Prostate gland (tissue), 2 donors: ENCODE measurements at regions not wholly inside any gene's neighbourhood (a gene's known extent, or its start where the extent isn't known, plus 50 kb on each side); places are given as distances from the start of the nearest gene placed in this dataset.

Source experiments
- POLR2A ChIP-seq: fragments of 450-650 bp; IDR thresholded peaks from one replicate; pipeline ENCODE4 v1.6.1; 2016; ENCODE audit warnings: antibody characterized with exemption, mild to moderate bottlenecking
- POLR2AphosphoS5 ChIP-seq: sonication (generic); formaldehyde crosslinking; IDR thresholded peaks from one replicate; pipeline ENCODE4 v1.6.1; 2017; ENCODE audit warnings: antibody characterized with exemption
- TF ChIP-seq, protein P1 (sequence below), 4 experiments: fragments of 200-600 bp in 2 of 4; fragments of 450-650 bp in 2 of 4; sonication (generic) in 2 of 4; IDR thresholded peaks; 1 replicate in 3 of 4; 2 replicates in 1 of 4; pipeline ENCODE4 v1.5.1; 2016 to 2019; ENCODE audit warnings: antibody characterized with exemption in 4 of 4, mild to moderate bottlenecking in 2 of 4, moderate library complexity in 2 of 4

DNA sequence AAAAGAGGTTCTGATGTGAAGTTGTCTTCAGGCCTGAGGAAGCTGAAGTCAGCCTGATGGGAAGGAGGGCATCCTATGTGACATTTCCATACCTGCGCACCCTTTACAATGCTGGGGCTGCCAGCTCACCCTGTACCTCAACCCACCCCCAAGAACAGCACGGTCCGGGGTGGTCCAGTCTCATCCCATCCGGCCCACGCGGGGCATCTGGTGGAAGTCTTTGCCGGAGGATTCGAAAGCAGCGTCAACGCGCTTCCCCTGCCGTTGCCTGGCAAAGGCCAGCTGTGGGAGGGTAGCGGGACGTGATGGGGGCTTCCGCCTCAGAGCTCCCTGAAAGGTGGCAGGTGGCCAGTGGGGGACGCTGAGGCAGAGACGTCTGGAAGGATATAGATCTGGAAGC lies 113.6 kb upstream of the ANKRD30BL start:
- TF ChIP-seq POLR2A (no peak), POLR2AphosphoS5 (no peak)
- TF ChIP-seq, protein P1, sequence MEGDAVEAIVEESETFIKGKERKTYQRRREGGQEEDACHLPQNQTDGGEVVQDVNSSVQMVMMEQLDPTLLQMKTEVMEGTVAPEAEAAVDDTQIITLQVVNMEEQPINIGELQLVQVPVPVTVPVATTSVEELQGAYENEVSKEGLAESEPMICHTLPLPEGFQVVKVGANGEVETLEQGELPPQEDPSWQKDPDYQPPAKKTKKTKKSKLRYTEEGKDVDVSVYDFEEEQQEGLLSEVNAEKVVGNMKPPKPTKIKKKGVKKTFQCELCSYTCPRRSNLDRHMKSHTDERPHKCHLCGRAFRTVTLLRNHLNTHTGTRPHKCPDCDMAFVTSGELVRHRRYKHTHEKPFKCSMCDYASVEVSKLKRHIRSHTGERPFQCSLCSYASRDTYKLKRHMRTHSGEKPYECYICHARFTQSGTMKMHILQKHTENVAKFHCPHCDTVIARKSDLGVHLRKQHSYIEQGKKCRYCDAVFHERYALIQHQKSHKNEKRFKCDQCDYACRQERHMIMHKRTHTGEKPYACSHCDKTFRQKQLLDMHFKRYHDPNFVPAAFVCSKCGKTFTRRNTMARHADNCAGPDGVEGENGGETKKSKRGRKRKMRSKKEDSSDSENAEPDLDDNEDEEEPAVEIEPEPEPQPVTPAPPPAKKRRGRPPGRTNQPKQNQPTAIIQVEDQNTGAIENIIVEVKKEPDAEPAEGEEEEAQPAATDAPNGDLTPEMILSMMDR (IDR thresholded peaks at IDR 0.05), result no peak
